ENCODE measurements at regions not wholly inside any gene's neighbourhood (a gene's known extent, or its start where the extent isn't known, plus 50 kb on each side); places are given as distances from the start of the nearest gene placed in this dataset.

- Mint-ChIP-seq H3K27ac (no peak overlapping the region), H3K4me1 (no peaks in the 10 kb centered on the region), H3K36me3 (no peaks in the 10 kb centered on the region), H3K4me3 (no peak overlapping the region), H3K27me3 (ENCODE audit: low read depth in 3 of 3) (peaks cover 2 to 4% (median 2%) of the 10 kb centered on the region in 3 donors), H3K9me3 (peaks cover 0 to 2% (median 0%) of the 10 kb centered on the region in 7 donors)
- no peaks in the 10 kb centered on the region for H3K9me3 ChIP-seq (replicated peaks in 1 of 2; ENCODE audit: control insufficient read depth in 1 of 2, insufficient read depth in 1 of 2, low read length in 2 of 2)
- H4K20me1 ChIP-seq (ENCODE audit: insufficient read depth, low read length), result no peaks in the 10 kb centered on the region
- H3K4me3 ChIP-seq (replicated peaks in 1 of 3; ENCODE audit: low read depth in 2 of 3, low read length in 3 of 3), result no peak overlapping the region
- H3K4me2 ChIP-seq (replicated peaks; ENCODE audit: extremely low read depth, low read length, poor library complexity, severe bottlenecking), result no peak overlapping the region
- no peaks in the 10 kb centered on the region for H3K27me3 ChIP-seq (ENCODE audit: control insufficient read depth in 2 of 2, insufficient read depth in 2 of 2, low read length in 2 of 2)
- TF ChIP-seq, protein P1, sequence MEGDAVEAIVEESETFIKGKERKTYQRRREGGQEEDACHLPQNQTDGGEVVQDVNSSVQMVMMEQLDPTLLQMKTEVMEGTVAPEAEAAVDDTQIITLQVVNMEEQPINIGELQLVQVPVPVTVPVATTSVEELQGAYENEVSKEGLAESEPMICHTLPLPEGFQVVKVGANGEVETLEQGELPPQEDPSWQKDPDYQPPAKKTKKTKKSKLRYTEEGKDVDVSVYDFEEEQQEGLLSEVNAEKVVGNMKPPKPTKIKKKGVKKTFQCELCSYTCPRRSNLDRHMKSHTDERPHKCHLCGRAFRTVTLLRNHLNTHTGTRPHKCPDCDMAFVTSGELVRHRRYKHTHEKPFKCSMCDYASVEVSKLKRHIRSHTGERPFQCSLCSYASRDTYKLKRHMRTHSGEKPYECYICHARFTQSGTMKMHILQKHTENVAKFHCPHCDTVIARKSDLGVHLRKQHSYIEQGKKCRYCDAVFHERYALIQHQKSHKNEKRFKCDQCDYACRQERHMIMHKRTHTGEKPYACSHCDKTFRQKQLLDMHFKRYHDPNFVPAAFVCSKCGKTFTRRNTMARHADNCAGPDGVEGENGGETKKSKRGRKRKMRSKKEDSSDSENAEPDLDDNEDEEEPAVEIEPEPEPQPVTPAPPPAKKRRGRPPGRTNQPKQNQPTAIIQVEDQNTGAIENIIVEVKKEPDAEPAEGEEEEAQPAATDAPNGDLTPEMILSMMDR (IDR thresholded peaks at IDR 0.05), result no peak
- no peak overlapping the region for H2AFZ ChIP-seq (ENCODE audit: insufficient read depth, low read depth, low read length, poor library complexity, severe bottlenecking)
- no peaks in the 10 kb centered on the region for H3K4me1 ChIP-seq (ENCODE audit: control insufficient read depth in 1 of 2, insufficient read depth in 2 of 2, low read length in 2 of 2)
- no peak for DNase-seq
- H3K79me2 ChIP-seq (ENCODE audit: insufficient read depth, low read length), result no peaks in the 10 kb centered on the region
- no peaks in the 10 kb centered on the region for H3K36me3 ChIP-seq (replicated peaks in 1 of 2; ENCODE audit: control insufficient read depth in 1 of 2, insufficient read depth in 2 of 2, low read length in 2 of 2)
- no peak overlapping the region for H3K27ac ChIP-seq (ENCODE audit: low read depth in 1 of 2, low read length in 2 of 2)
- intact Hi-C loops (cut with micrococcal nuclease), result no loop called here
- no peak overlapping the region for H3K9ac ChIP-seq (ENCODE audit: insufficient read depth, low read length, poor library complexity, severe bottlenecking)
- 89% methylated on average over 3 of the region's 7 CpGs for WGBS (ENCODE audit: insufficient coverage)
Measured at GRCh38 chr4:138636781-138637180, 378.8 kb upstream of the NOCT start.

- 44% methylated on average over 1 of the region's 2 CpGs for WGBS (ENCODE audit: insufficient coverage)
Measured at GRCh38 chr4:138634915-138635314, 380.7 kb upstream of the NOCT start.

More at GRCh38 chr4:138634915-138635314, 380.7 kb upstream of the NOCT start:
- Histone ChIP-seq H3K9me3 (replicated peaks in 1 of 2; ENCODE audit: control insufficient read depth in 1 of 2, insufficient read depth in 1 of 2, low read length in 2 of 2) (no peaks in the 10 kb centered on the region), H3K4me2 (replicated peaks; ENCODE audit: extremely low read depth, low read length, poor library complexity, severe bottlenecking) (no peak overlapping the region), H3K27ac (ENCODE audit: low read depth in 1 of 2, low read length in 2 of 2) (no peak overlapping the region), H3K36me3 (replicated peaks in 1 of 2; ENCODE audit: control insufficient read depth in 1 of 2, insufficient read depth in 2 of 2, low read length in 2 of 2) (no peaks in the 10 kb centered on the region), H2AFZ (ENCODE audit: insufficient read depth, low read depth, low read length, poor library complexity, severe bottlenecking) (no peak overlapping the region), H3K9ac (ENCODE audit: insufficient read depth, low read length, poor library complexity, severe bottlenecking) (no peak overlapping the region), H3K4me3 (replicated peaks in 1 of 3; ENCODE audit: low read depth in 2 of 3, low read length in 3 of 3) (no peak overlapping the region), H3K79me2 (ENCODE audit: insufficient read depth, low read length) (no peaks in the 10 kb centered on the region), H3K4me1 (ENCODE audit: control insufficient read depth in 1 of 2, insufficient read depth in 2 of 2, low read length in 2 of 2) (no peaks in the 10 kb centered on the region), H4K20me1 (ENCODE audit: insufficient read depth, low read length) (no peaks in the 10 kb centered on the region), H3K27me3 (ENCODE audit: control insufficient read depth in 2 of 2, insufficient read depth in 2 of 2, low read length in 2 of 2) (no peaks in the 10 kb centered on the region)
- Mint-ChIP-seq H3K27ac (no peak overlapping the region), H3K4me1 (no peaks in the 10 kb centered on the region), H3K27me3 (ENCODE audit: low read depth in 3 of 3) (peaks cover 0 to 4% (median 1%) of the 10 kb centered on the region in 3 donors), H3K4me3 (no peak overlapping the region), H3K9me3 (peaks cover 0 to 1% (median 0%) of the 10 kb centered on the region in 7 donors), H3K36me3 (no peaks in the 10 kb centered on the region)
- DNase-seq, result no peak
- TF ChIP-seq, protein P1 (IDR thresholded peaks at IDR 0.05), result no peak
- intact Hi-C loops (cut with micrococcal nuclease), result no loop called here

All from CD14-positive monocyte (primary cell).